Prostate gland (tissue), 2 donors: ENCODE measurements at regions not wholly inside any gene's neighbourhood (a gene's known extent, or its start where the extent isn't known, plus 50 kb on each side); places are given as distances from the start of the nearest gene placed in this dataset.

Experiments
- DNase-seq: peaks from one replicate; pipeline ENCODE4 v3.0.0-alpha.2; 2019; ENCODE audit warnings: low spot score
- H3K27ac ChIP-seq, 2 donors: fragments of 200-600 bp; sonication (generic); 2 replicates each; pipeline ENCODE4 v1.5.1; 2017 to 2019
- H3K27me3 ChIP-seq: fragments of 200-600 bp; sonication (generic); replicated peaks from 2 replicates; pipeline ENCODE4 v1.5.1; 2019; ENCODE audit not compliant: insufficient read depth
- H3K36me3 ChIP-seq, 2 donors: fragments of 200-600 bp; sonication (generic); 1 replicate in 1 of 2; 2 replicates in 1 of 2; pipeline versions ENCODE4 v1.5.1 to v1.8.1; 2017 to 2019
- H3K4me1 ChIP-seq: fragments of 200-600 bp; sonication (generic); replicated peaks from 2 replicates; pipeline ENCODE4 v1.5.1; 2019
- H3K4me3 ChIP-seq, 2 donors: fragments of 200-600 bp; sonication (generic); 2 replicates each; pipeline ENCODE4 v1.5.1; 2017 to 2019
- H3K9me3 ChIP-seq: fragments of 200-600 bp; sonication (generic); 2 replicates; pipeline ENCODE4 v1.5.1; 2017
- CTCF ChIP-seq, 4 experiments: fragments of 200-600 bp in 2 of 4; fragments of 450-650 bp in 2 of 4; sonication (generic) in 2 of 4; IDR thresholded peaks; 1 replicate in 3 of 4; 2 replicates in 1 of 4; pipeline ENCODE4 v1.5.1; 2016 to 2019; ENCODE audit warnings: antibody characterized with exemption in 4 of 4, mild to moderate bottlenecking in 2 of 4, moderate library complexity in 2 of 4
- POLR2A ChIP-seq: fragments of 450-650 bp; IDR thresholded peaks from one replicate; pipeline ENCODE4 v1.6.1; 2016; ENCODE audit warnings: antibody characterized with exemption, mild to moderate bottlenecking
- POLR2AphosphoS5 ChIP-seq: sonication (generic); formaldehyde crosslinking; IDR thresholded peaks from one replicate; pipeline ENCODE4 v1.6.1; 2017; ENCODE audit warnings: antibody characterized with exemption
- WGBS: methylation state at CpG from one replicate; pipeline ENCODE4 v1.1.5; 2018; 5-methylcytosine and 5-hydroxymethylcytosine counted together
- intact Hi-C: fragments of 100-400 bp; cut with DNase I; formaldehyde crosslinking; loops from one replicate; pipeline ENCODE4 v1.14.2; 2022

- intact Hi-C loops = no loop called here
- no peak for DNase-seq
- H3K4me1 ChIP-seq = no peaks in the 10 kb centered on the region
- no peak overlapping the region for H3K4me3 ChIP-seq
- WGBS = 18% methylated on average over 5 of the region's 5 CpGs
- no peaks in the 10 kb centered on the region for H3K27me3 ChIP-seq
- no peaks in the 10 kb centered on the region for H3K9me3 ChIP-seq
- TF ChIP-seq POLR2AphosphoS5 (no peak), POLR2A (no peak), CTCF (IDR thresholded peaks at IDR 0.05) (no peak)
- no peaks in the 10 kb centered on the region for H3K36me3 ChIP-seq
- H3K27ac ChIP-seq = no peak overlapping the region
Measured at GRCh38 chr5:165457859-165458481, 1952.6 kb downstream of the MAT2B start.

- TF ChIP-seq POLR2AphosphoS5 (no peak), CTCF (IDR thresholded peaks at IDR 0.05) (no peak), POLR2A (no peak)
Measured at GRCh38 chr5:165459232-165459631, 1953.8 kb downstream of the MAT2B start.

GRCh38 chr5:165460911-165461310 is 1955.5 kb downstream of the MAT2B start:
- Histone ChIP-seq H3K4me3 (no peak overlapping the region), H3K27ac (no peak overlapping the region), H3K9me3 (no peaks in the 10 kb centered on the region), H3K36me3 (no peaks in the 10 kb centered on the region), H3K27me3 (no peaks in the 10 kb centered on the region), H3K4me1 (no peaks in the 10 kb centered on the region)
- 77% methylated on average over 4 of the region's 4 CpGs for WGBS
- DNase-seq = no peak
- intact Hi-C loops = no loop called here
- no peak for TF ChIP-seq POLR2A
- TF ChIP-seq CTCF (IDR thresholded peaks at IDR 0.05) = no peak
- TF ChIP-seq POLR2AphosphoS5 = no peak

More at GRCh38 chr5:165459232-165459631, 1953.8 kb downstream of the MAT2B start:
- Histone ChIP-seq H3K27me3 (no peaks in the 10 kb centered on the region), H3K4me1 (no peaks in the 10 kb centered on the region), H3K27ac (no peak overlapping the region), H3K9me3 (no peaks in the 10 kb centered on the region), H3K4me3 (no peak overlapping the region), H3K36me3 (no peaks in the 10 kb centered on the region)
- intact Hi-C loops = no loop called here
- DNase-seq = no peak

- Histone ChIP-seq H3K36me3 (no peaks in the 10 kb centered on the region), H3K27ac (no peak overlapping the region), H3K4me1 (no peaks in the 10 kb centered on the region), H3K4me3 (no peak overlapping the region), H3K27me3 (no peaks in the 10 kb centered on the region), H3K9me3 (no peaks in the 10 kb centered on the region)
- WGBS = 91% methylated on average over 3 of the region's 3 CpGs
- DNase-seq = no peak
- intact Hi-C loops = no loop called here
- no peak for TF ChIP-seq POLR2A
- no peak for TF ChIP-seq POLR2AphosphoS5
- no peak for TF ChIP-seq CTCF (IDR thresholded peaks at IDR 0.05)
Measured at GRCh38 chr5:165477546-165477945, 1972.1 kb downstream of the MAT2B start.

GRCh38 chr5:165495829-165496380 is 1990.5 kb downstream of the MAT2B start:
- no peaks in the 10 kb centered on the region for H3K36me3 ChIP-seq
- DNase-seq = no peak
- no peaks in the 10 kb centered on the region for H3K27me3 ChIP-seq
- TF ChIP-seq POLR2A (no peak), CTCF (IDR thresholded peaks at IDR 0.05) (no peak), POLR2AphosphoS5 (no peak)
- H3K4me3 ChIP-seq = no peak overlapping the region
- no peak overlapping the region for H3K27ac ChIP-seq
- intact Hi-C loops = no loop called here
- 25% methylated on average over 5 of the region's 5 CpGs for WGBS
- no peaks in the 10 kb centered on the region for H3K9me3 ChIP-seq
- H3K4me1 ChIP-seq = no peaks in the 10 kb centered on the region
